Caco-2 (cell line): ENCODE measurements at regions not wholly inside any gene's neighbourhood (a gene's known extent, or its start where the extent isn't known, plus 50 kb on each side); places are given as distances from the start of the nearest gene placed in this dataset.

Experiments used
- BruUV-seq: library from RNA; stranded (reverse); fragments of 400-500 nt; replicated peaks from 2 replicates; lab custom pipeline; 2021; lab: Mats Ljungman, UMichigan
- CTCF ChIA-PET: fragments of 300-600 bp; sonication (Branson Sonifier 250); formaldehyde crosslinking; loops from one replicate; lab custom pipeline; 2022; ENCODE audit warnings: antibody characterized with exemption; lab: Charles Lee
- POLR2A ChIA-PET: fragments of 300-600 bp; sonication (Branson Sonifier 250); formaldehyde crosslinking; loops from one replicate; lab custom pipeline; 2022; ENCODE audit warnings: antibody characterized with exemption; lab: Charles Lee
- DNase-seq, 2 experiments: peaks; one replicate each; pipeline versions ENCODE4 v3.0.0 to v3.0.0-alpha.2; 2020 to 2022
- H3K27me3 ChIP-seq: replicated peaks from 2 replicates; pipeline ENCODE4 v1.6.0; 2011; ENCODE audit warnings: low read length; ENCODE audit not compliant: control insufficient read depth, insufficient read depth
- H3K36me3 ChIP-seq: 2 replicates; pipeline ENCODE4 v1.5.1; 2011; ENCODE audit warnings: low read length; ENCODE audit not compliant: control insufficient read depth, insufficient read depth
- H3K4me1 ChIP-seq: fragments of 250-450 bp; sonication (Bioruptor Pico); 2 replicates; pipeline ENCODE4 v1.5.1; 2020; ENCODE audit warnings: mild to moderate bottlenecking
- H3K4me3 ChIP-seq: 2 replicates; pipeline ENCODE4 v1.5.1; 2011; ENCODE audit warnings: low read depth, mild to moderate bottlenecking, control low read depth, low read length
- H3K9me3 ChIP-seq: fragments of 250-450 bp; sonication (Bioruptor Pico); 2 replicates; pipeline ENCODE4 v1.5.1; 2020; ENCODE audit warnings: mild to moderate bottlenecking, moderate library complexity
- H3K27ac Mint-ChIP-seq: one replicate; pipeline ENCODE4 v1.8.0; 2022; ENCODE audit warnings: mixed read lengths; ENCODE audit not compliant: unreplicated experiment
- H3K27me3 Mint-ChIP-seq: one replicate; pipeline ENCODE4 v1.8.0; 2022; ENCODE audit warnings: mixed read lengths; ENCODE audit not compliant: insufficient read depth, unreplicated experiment
- H3K36me3 Mint-ChIP-seq: one replicate; pipeline ENCODE4 v1.8.0; 2022; ENCODE audit warnings: mild to moderate bottlenecking, mixed read lengths; ENCODE audit not compliant: insufficient read depth, unreplicated experiment
- H3K4me1 Mint-ChIP-seq: one replicate; pipeline ENCODE4 v1.8.0; 2022; ENCODE audit warnings: low read depth, mixed read lengths; ENCODE audit not compliant: unreplicated experiment
- H3K4me3 Mint-ChIP-seq: one replicate; pipeline ENCODE4 v1.8.0; 2022; ENCODE audit warnings: mild to moderate bottlenecking, moderate library complexity, mixed read lengths; ENCODE audit not compliant: unreplicated experiment
- H3K9me3 Mint-ChIP-seq: one replicate; pipeline ENCODE4 v1.8.0; 2022; ENCODE audit warnings: mixed read lengths; ENCODE audit not compliant: unreplicated experiment
- intact Hi-C: fragments of 100-400 bp; cut with micrococcal nuclease; formaldehyde crosslinking; loops from one replicate; pipeline ENCODE4 v1.10.0; 2022; ENCODE audit not compliant: unreplicated experiment
- TF ChIP-seq, protein P1 (sequence below), 2 experiments: fragments of 200-600 bp in 1 of 2; IDR thresholded peaks; 1 replicate in 1 of 2; 2 replicates in 1 of 2; pipeline versions ENCODE4 v1.5.1 to v1.8.0; 2011 to 2022; ENCODE audit warnings: antibody characterized with exemption in 1 of 2, control low read depth in 1 of 2, inconsistent platforms in 1 of 2, low read depth in 1 of 2, low read length in 1 of 2, mild to moderate bottlenecking in 1 of 2, moderate library complexity in 1 of 2; ENCODE audit not compliant: insufficient read depth in 1 of 2, severe bottlenecking in 1 of 2, unreplicated experiment in 1 of 2

- BruUV-seq: no TSS peak
- POLR2A ChIA-PET: no interaction called here
- no peak overlapping the region for H3K4me3 Mint-ChIP-seq
- no peaks in the 10 kb centered on the region for H3K9me3 ChIP-seq
- CTCF ChIA-PET: no interaction called here
- no peak for DNase-seq
- H3K36me3 ChIP-seq: no peaks in the 10 kb centered on the region
- peaks cover 8% of the 10 kb centered on the region for H3K27me3 Mint-ChIP-seq
- no peaks in the 10 kb centered on the region for H3K27me3 ChIP-seq
- no peaks in the 10 kb centered on the region for H3K4me1 ChIP-seq
- H3K27ac Mint-ChIP-seq: no peak overlapping the region
- H3K36me3 Mint-ChIP-seq: no peaks in the 10 kb centered on the region
- no peaks in the 10 kb centered on the region for H3K9me3 Mint-ChIP-seq
- intact Hi-C loops: no loop called here
- H3K4me1 Mint-ChIP-seq: no peaks in the 10 kb centered on the region
- TF ChIP-seq, protein P1, sequence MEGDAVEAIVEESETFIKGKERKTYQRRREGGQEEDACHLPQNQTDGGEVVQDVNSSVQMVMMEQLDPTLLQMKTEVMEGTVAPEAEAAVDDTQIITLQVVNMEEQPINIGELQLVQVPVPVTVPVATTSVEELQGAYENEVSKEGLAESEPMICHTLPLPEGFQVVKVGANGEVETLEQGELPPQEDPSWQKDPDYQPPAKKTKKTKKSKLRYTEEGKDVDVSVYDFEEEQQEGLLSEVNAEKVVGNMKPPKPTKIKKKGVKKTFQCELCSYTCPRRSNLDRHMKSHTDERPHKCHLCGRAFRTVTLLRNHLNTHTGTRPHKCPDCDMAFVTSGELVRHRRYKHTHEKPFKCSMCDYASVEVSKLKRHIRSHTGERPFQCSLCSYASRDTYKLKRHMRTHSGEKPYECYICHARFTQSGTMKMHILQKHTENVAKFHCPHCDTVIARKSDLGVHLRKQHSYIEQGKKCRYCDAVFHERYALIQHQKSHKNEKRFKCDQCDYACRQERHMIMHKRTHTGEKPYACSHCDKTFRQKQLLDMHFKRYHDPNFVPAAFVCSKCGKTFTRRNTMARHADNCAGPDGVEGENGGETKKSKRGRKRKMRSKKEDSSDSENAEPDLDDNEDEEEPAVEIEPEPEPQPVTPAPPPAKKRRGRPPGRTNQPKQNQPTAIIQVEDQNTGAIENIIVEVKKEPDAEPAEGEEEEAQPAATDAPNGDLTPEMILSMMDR (IDR thresholded peaks at IDR 0.05; ENCODE audit: insufficient read depth in 1 of 2, low read depth in 1 of 2, low read length in 1 of 2, severe bottlenecking in 1 of 2, unreplicated experiment in 1 of 2): no peak
- H3K4me3 ChIP-seq: no peak overlapping the region
These were observed 1495.9 kb downstream of the BRD1 start for GRCh38 chr22:48331691-48332220.

- intact Hi-C loops: no loop called here
- TF ChIP-seq, protein P1 (IDR thresholded peaks at IDR 0.05; ENCODE audit: insufficient read depth in 1 of 2, low read depth in 1 of 2, low read length in 1 of 2, severe bottlenecking in 1 of 2, unreplicated experiment in 1 of 2): no peak
- H3K4me3 Mint-ChIP-seq: no peak overlapping the region
- BruUV-seq: no TSS peak
- ChIA-PET CTCF (no interaction called here), POLR2A (no interaction called here)
- H3K4me1 ChIP-seq: no peaks in the 10 kb centered on the region
- no peaks in the 10 kb centered on the region for H3K27me3 ChIP-seq
- no peaks in the 10 kb centered on the region for H3K36me3 ChIP-seq
- peaks cover 8% of the 10 kb centered on the region for H3K27me3 Mint-ChIP-seq
- no peaks in the 10 kb centered on the region for H3K9me3 Mint-ChIP-seq
- no peaks in the 10 kb centered on the region for H3K36me3 Mint-ChIP-seq
- H3K9me3 ChIP-seq: no peaks in the 10 kb centered on the region
- H3K27ac Mint-ChIP-seq: no peak overlapping the region
- no peaks in the 10 kb centered on the region for H3K4me1 Mint-ChIP-seq
- DNase-seq: no peak
- no peak overlapping the region for H3K4me3 ChIP-seq
These were observed 1496.4 kb downstream of the BRD1 start for GRCh38 chr22:48331266-48331665.

DNA sequence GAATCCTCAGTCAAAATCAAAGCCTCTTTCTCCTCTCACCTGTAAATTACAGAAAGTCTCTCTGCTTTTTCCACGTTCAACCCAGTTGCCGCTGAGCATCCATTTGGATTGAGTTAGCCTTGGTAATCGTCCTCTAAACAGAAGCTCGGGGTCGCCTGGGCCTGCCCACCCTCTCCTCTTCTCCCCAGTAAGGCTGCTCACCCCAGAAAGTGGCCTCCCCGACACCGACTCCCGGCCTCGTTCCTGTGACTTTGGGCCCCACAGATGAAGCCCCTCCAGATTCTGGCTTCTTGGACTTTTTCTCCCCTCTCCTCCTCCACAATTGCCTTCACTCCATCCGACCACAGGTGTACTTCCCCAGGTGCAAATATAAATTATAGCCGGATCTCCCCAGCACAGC is 1500.0 kb downstream of the BRD1 start:
- BruUV-seq: no TSS peak
- POLR2A ChIA-PET: no interaction called here
- H3K9me3 Mint-ChIP-seq: no peaks in the 10 kb centered on the region

More for the DNA sequence above, 1500.0 kb downstream of the BRD1 start:
- Histone ChIP-seq H3K36me3 (no peaks in the 10 kb centered on the region), H3K4me3 (no peak overlapping the region), H3K9me3 (no peaks in the 10 kb centered on the region), H3K27me3 (no peaks in the 10 kb centered on the region), H3K4me1 (no peaks in the 10 kb centered on the region)
- no peaks in the 10 kb centered on the region for H3K4me1 Mint-ChIP-seq
- H3K27ac Mint-ChIP-seq: no peak overlapping the region
- no peak for DNase-seq
- CTCF ChIA-PET: no interaction called here
- H3K36me3 Mint-ChIP-seq: no peaks in the 10 kb centered on the region
- intact Hi-C loops: no loop called here
- TF ChIP-seq, protein P1 (IDR thresholded peaks at IDR 0.05; ENCODE audit: insufficient read depth in 1 of 2, low read depth in 1 of 2, low read length in 1 of 2, severe bottlenecking in 1 of 2, unreplicated experiment in 1 of 2): no peak
- no peak overlapping the region for H3K4me3 Mint-ChIP-seq
- peaks cover 8% of the 10 kb centered on the region for H3K27me3 Mint-ChIP-seq
